ENCODE measurements at regions not wholly inside any gene's neighbourhood (a gene's known extent, or its start where the extent isn't known, plus 50 kb on each side); places are given as distances from the start of the nearest gene placed in this dataset.

DNA sequence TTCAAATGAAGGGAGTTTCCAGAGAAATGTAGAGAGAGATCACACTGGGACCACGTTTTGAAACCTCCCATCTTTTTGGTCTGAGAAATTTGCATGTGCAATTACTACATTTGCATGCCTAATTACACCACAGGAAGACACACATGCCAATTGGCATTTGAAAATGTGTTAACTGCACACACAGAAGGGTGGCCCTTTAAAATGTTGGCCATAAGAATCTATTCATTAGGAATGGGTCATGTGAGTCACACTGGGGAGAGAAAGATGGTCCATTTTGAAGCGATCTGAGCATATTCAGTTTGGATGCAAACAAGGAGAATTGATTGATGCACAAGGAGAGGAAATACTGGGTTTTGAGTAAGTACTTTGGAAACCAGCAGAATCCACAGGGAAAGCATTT lies 1407.1 kb upstream of the ACVR2A start:
- H2BK12ac ChIP-seq (ENCODE audit: insufficient read length, low read depth, low read length), result no peak overlapping the region
- no peak overlapping the region for H2BK5ac ChIP-seq (ENCODE audit: insufficient read length, low read length)
- H3K4me1 Mint-ChIP-seq, result peaks cover 7% of the 10 kb centered on the region in 2 experiments
- no peaks in the 10 kb centered on the region for H4K20me1 ChIP-seq (ENCODE audit: control insufficient read depth, insufficient read depth, insufficient read length)
- no peaks in the 10 kb centered on the region for H3K4me1 ChIP-seq (ENCODE audit: insufficient read depth, low read length)
- H2BK120ac ChIP-seq (ENCODE audit: low read depth, low read length, poor library complexity, severe bottlenecking), result no peak overlapping the region
- no peaks in the 10 kb centered on the region for H3K27me3 ChIP-seq (ENCODE audit: insufficient read depth, low read length)
- no peaks in the 10 kb centered on the region for H3K23me2 ChIP-seq (ENCODE audit: insufficient read length, low read depth, low read length, poor library complexity, severe bottlenecking)
- H3K79me1 ChIP-seq (ENCODE audit: insufficient read depth, low read depth, low read length, poor library complexity, severe bottlenecking), result no peaks in the 10 kb centered on the region
- no peak overlapping the region for H3K4ac ChIP-seq (ENCODE audit: low read depth, low read length)
- no peak overlapping the region for H4K5ac ChIP-seq (ENCODE audit: insufficient read length, low read depth, low read length)
- no peak overlapping the region for H3K23ac ChIP-seq (ENCODE audit: insufficient read length, low read depth, low read length)
- H4K91ac ChIP-seq (ENCODE audit: insufficient read length, low read depth, low read length), result no peak overlapping the region
- no peak overlapping the region for H3K14ac ChIP-seq (ENCODE audit: insufficient read depth, low read length)
- H3K9ac ChIP-seq (ENCODE audit: extremely low read depth, insufficient read length, low read length), result no peak overlapping the region
- no peak overlapping the region for H4K8ac ChIP-seq (replicated peaks; ENCODE audit: insufficient read length, low read depth, low read length)
- WGBS (ENCODE audit: extremely low coverage, insufficient read length, low lambda C conversion rate), result no CpG with 5 or more reads among the region's 2 CpGs
- no peaks in the 10 kb centered on the region for H3K9me3 ChIP-seq (ENCODE audit: control insufficient read depth, low read depth, low read length)
- H3K56ac ChIP-seq (ENCODE audit: insufficient read length, low read depth, low read length), result no peak overlapping the region
- peak overlapping the region in 1 of 3 experiments; percentile 11; a peak in 1 of 7 replicates for H3K27ac Mint-ChIP-seq
- no peak overlapping the region for H2BK20ac ChIP-seq (ENCODE audit: low read depth, low read length, poor library complexity, severe bottlenecking)
- H2BK15ac ChIP-seq (ENCODE audit: low read depth, low read length), result no peak overlapping the region
- no peaks in the 10 kb centered on the region for H3K79me2 ChIP-seq (ENCODE audit: insufficient read depth, low read length)
- DNase-seq, result no peak
- H3K27me3 Mint-ChIP-seq (ENCODE audit: low read depth), result no peaks in the 10 kb centered on the region
- no peak overlapping the region for H2AFZ ChIP-seq (ENCODE audit: low read length)
- no peak overlapping the region for H3K4me3 Mint-ChIP-seq
- no peak overlapping the region for H2AK5ac ChIP-seq (ENCODE audit: insufficient read length, low read length)
- no peaks in the 10 kb centered on the region for H3K9me3 Mint-ChIP-seq
- no peak overlapping the region for H3K4me2 ChIP-seq (ENCODE audit: insufficient read depth, insufficient read length, low read length)
- no peak overlapping the region for H3K27ac ChIP-seq (ENCODE audit: insufficient read length, low read depth, low read length)
- no peaks in the 10 kb centered on the region for H3K36me3 Mint-ChIP-seq (ENCODE audit: insufficient read depth in 1 of 3, low read depth in 3 of 3)
- no peak overlapping the region for H3T11ph ChIP-seq (ENCODE audit: low read length)
- no peak overlapping the region for H3K18ac ChIP-seq (ENCODE audit: insufficient read length, low read depth, low read length)
- TF ChIP-seq, protein P1, sequence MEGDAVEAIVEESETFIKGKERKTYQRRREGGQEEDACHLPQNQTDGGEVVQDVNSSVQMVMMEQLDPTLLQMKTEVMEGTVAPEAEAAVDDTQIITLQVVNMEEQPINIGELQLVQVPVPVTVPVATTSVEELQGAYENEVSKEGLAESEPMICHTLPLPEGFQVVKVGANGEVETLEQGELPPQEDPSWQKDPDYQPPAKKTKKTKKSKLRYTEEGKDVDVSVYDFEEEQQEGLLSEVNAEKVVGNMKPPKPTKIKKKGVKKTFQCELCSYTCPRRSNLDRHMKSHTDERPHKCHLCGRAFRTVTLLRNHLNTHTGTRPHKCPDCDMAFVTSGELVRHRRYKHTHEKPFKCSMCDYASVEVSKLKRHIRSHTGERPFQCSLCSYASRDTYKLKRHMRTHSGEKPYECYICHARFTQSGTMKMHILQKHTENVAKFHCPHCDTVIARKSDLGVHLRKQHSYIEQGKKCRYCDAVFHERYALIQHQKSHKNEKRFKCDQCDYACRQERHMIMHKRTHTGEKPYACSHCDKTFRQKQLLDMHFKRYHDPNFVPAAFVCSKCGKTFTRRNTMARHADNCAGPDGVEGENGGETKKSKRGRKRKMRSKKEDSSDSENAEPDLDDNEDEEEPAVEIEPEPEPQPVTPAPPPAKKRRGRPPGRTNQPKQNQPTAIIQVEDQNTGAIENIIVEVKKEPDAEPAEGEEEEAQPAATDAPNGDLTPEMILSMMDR (conservative IDR thresholded peaks at IDR 0.05), result no peak
